Superior temporal gyrus (tissue), 1 donor: ENCODE measurements at regions not wholly inside any gene's neighbourhood (a gene's known extent, or its start where the extent isn't known, plus 50 kb on each side); places are given as distances from the start of the nearest gene placed in this dataset.
A peak's percentile ranks its signal among the peaks of the same experiment; 100 is the strongest.

Experiments used
- DNase-seq: peaks from one replicate; pipeline ENCODE4 v3.0.0-alpha.2; 2016; ENCODE audit errors: extremely low spot score

GRCh38 chr17:72301887-72302286 lies 181.1 kb downstream of the SOX9 start:
- no peak for DNase-seq

DNA sequence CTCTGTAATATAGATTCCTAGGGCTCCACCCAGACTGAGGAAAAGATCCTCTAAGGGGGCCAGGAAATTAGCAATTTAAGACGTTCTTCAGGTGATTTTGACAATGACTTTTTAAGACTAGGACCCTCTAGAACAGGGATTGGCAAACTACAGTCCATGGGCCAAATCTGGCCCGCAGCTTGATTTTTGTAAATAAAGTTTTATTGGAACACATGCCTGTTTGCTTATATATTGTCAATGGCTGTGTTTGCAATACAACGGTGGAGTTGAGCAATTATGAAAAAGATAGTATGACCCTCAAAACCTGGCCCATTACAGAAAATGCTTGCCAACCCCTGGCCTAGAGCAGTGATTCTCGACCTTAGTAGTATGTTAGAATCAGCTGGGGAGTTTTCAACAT lies 181.9 kb downstream of the SOX9 start:
- no peak for DNase-seq

- DNase-seq, result no peak
Observed at GRCh38 chr17:72303787-72304733, 183.2 kb downstream of the SOX9 start.

DNA sequence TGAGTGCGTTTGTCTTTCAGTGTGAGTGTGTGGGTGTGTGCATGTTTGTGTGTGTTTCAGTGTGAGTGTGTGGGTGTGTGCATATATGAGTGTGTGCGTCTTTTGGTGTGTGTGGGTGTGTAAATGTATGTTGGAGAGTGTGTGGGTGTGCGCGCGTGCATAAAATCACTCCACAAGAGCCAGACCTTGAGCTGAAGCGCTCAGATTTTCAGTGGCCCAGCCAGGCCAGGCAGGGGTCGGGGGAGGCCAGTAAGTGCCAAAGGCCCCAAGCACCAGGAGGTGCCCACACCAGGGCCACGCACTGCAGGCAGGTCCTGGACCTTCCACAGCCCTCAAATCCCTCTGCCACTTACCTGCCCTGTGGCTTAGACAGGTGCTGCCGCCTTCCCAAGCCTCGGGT lies 184.0 kb downstream of the SOX9 start:
- no peak for DNase-seq

- no peak for DNase-seq
Observed at GRCh38 chr17:72305472-72305871, 184.7 kb downstream of the SOX9 start.

GRCh38 chr17:72306037-72306436 lies 185.2 kb downstream of the SOX9 start:
- no peak for DNase-seq

GRCh38 chr17:72307836-72308235 lies 187.0 kb downstream of the SOX9 start:
- DNase-seq, result no peak

DNA sequence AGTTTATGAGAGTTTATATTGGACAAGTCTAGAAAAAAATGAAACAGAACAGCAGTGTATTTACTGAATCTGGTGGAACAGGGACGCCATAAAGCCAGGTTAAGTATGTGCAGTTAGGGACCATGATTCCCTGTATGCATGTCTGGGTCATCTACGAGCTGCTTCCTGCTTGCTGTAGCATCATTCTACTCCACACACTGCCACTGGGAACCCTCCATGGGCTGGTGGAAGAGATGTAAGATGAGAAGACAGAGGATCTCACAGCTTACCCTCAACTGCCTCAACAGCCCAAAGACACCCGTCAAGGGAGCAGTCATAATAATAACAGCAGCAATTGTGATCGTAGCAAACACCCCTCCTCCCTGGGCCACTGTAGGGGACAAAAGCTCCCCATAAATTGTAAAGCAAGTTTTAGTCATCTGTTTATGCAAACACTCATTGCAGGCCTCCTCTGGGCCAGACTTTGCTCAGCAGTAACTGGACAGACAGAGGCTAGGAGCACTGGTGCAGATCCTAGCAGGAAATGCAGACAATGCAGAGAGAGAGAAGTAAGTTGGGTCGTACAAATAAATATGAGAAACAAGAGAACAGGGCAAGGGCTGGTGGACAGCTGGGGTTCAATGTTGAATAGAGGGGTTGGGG lies 188.0 kb downstream of the SOX9 start:
- no peak for DNase-seq

GRCh38 chr17:72311004-72311403 lies 190.2 kb downstream of the SOX9 start:
- DNase-seq, result no peak

- DNase-seq, result no peak
Observed at GRCh38 chr17:72315122-72315913, 194.5 kb downstream of the SOX9 start.

DNA sequence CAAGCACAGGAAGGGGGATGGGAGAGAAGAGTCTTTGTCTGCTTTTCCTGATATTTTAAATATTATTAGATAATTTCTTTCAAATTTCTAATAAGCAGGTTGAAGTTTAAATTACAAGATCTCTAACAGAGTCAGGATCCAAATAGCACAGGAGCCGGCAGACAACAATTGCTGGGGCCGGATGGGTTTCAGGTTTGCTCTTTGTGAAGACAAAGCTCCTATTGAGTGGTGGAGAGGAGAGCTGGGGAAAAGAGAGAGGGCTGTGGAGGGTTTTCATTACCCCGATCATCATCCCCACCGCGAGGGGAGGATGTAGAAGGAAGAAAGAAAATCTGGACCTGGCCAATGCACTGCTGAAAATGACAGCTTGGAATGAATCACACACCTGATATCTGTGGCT lies 197.3 kb downstream of the SOX9 start:
- no peak for DNase-seq

DNA sequence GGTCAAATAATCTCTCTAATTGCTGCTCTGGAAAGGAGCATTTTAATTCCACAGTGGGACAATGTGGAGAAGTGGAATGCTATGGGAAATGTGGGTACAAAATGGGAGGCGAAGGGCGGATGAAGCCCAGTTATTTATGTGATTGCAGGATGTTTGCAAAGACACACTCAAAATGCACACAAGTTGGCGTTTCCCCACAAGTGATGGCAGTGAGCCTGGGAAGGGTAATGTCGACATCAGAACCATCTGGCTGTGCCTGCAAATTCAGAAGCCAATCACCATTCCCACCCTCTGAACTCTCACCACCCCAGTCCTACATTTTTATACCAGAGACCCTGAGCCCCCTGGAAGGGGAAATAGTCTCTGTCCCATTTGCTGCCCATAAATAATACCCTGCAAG lies 201.1 kb downstream of the SOX9 start:
- no peak for DNase-seq

- DNase-seq, result no peak
Observed at GRCh38 chr17:72332367-72332766, 211.5 kb downstream of the SOX9 start.

GRCh38 chr17:72333570-72333969 lies 212.8 kb downstream of the SOX9 start:
- no peak for DNase-seq

DNA sequence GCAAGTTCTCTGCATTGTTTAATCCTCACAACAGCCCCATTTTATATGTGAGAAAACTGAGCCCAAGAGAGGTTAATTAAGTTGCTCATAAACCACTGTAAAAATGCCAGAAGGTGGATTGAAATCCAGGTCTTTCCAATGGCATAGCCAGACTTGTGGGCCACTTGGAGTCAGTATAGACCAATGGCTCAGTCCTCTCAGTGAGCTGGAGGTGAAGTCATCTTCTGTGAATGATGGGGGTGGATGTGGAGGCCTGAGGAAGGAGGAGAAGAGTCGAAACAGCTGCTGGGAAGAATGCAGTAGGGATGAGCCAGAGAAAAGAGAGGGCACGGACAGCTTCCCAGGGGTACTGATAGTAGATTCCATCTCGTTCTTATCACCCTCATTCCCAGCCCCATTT lies 213.4 kb downstream of the SOX9 start:
- DNase-seq, result no peak

DNA sequence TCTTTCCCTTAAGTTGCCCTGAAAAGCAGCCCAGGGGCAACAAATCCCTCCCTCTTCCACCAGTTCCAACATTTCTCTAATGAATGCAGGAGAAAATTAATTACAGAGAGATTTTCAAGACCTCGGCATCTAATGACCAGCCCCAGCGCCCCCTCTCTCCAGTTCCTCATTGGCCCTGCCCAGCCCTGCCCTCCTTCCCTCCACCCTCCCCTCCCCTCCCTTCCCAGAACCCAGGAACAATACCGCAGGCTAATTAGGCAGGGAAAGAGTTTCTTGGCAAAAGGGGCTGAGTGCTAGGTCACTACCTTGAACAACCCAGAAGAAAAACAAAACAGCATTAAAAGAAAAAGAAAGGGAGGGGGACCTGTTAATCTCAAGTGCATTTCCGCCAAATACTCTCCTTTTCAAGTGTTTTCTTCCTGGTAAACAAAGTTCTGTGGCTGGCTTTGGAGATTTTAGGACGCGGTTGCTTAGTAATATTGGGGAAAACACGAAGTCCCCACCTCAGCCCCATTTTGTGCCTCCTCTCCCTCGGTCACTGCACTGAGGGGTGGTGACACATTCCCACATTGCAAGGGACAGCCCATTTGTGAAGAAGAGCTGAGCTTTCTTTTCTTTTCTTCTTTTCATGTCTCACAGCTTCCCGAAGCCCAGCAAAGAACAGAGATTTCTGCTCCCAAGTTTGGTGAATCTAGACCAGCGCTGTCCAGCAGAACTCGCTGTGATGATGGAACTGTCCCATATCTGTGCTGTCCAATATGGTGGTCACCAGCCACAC lies 215.4 kb downstream of the SOX9 start:
- peak; percentile 6 for DNase-seq

DNA sequence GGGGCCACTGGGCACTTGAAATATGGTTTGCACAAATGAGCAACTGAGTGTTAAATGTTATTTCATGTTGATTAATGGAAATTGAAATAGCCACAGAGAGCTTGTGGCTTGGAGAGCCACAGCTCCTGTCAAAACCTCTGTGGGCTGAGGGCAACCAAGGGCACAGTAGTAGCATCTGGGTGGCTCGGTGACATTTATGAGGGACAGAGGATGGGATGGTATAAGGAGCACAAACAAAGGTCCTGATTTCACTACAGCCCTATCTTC lies 215.9 kb downstream of the SOX9 start:
- no peak for DNase-seq

- DNase-seq, result no peak
Observed at GRCh38 chr17:72338304-72338703, 217.5 kb downstream of the SOX9 start.

GRCh38 chr17:72338847-72339790 lies 218.3 kb downstream of the SOX9 start:
- no peak for DNase-seq

DNA sequence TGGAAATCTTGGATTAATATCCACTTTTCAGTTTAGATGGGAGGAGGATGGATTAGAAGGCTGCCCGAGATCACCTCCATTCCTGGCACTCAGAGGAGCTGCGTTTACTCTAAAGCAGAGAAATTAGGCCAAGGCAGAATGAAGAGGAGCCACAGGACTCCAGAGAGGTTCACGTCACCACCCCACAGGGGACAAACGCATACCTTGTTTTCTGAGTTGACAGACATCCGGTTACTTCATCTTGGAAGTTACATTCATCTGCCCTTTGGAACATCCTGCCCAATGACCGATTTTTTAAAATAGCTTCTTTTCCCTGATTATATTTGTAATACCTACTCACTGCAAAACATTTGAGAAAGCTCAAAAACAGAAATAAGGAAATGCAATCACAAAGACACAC lies 220.0 kb downstream of the SOX9 start:
- DNase-seq, result no peak

GRCh38 chr17:72342061-72342460 lies 221.2 kb downstream of the SOX9 start:
- peak; percentile 44 for DNase-seq
